SK-N-MC (cell line): ENCODE measurements at regions not wholly inside any gene's neighbourhood (a gene's known extent, or its start where the extent isn't known, plus 50 kb on each side); places are given as distances from the start of the nearest gene placed in this dataset.
A peak's percentile ranks its signal among the peaks of the same experiment; 100 is the strongest.

Experiments used
- DNase-seq: peaks from one replicate; pipeline ENCODE4 v3.0.0-alpha.2; 2011; ENCODE audit warnings: low read depth, low spot score
- H3K27ac ChIP-seq: fragments of 200-600 bp; sonication (generic); 2 replicates; pipeline ENCODE4 v1.5.1; 2016; ENCODE audit warnings: mixed run types
- H3K36me3 ChIP-seq: fragments of 200-600 bp; sonication (generic); 2 replicates; pipeline ENCODE4 v1.6.1; 2017; ENCODE audit warnings: antibody characterized with exemption, low read length, mixed read lengths; ENCODE audit not compliant: insufficient read depth
- H3K4me3 ChIP-seq: fragments of 200-600 bp; sonication (generic); 2 replicates; pipeline ENCODE4 v1.5.1; 2016
- H3K9ac ChIP-seq: fragments of 200-600 bp; sonication (generic); 2 replicates; pipeline ENCODE4 v1.8.0; 2017; ENCODE audit warnings: mixed run types, mixed read lengths; ENCODE audit not compliant: insufficient read length
- H3K9me3 ChIP-seq: fragments of 200-600 bp; sonication (generic); 2 replicates; pipeline ENCODE4 v1.6.1; 2017; ENCODE audit warnings: low read depth, mild to moderate bottlenecking, antibody characterized with exemption, low read length, moderate library complexity, mixed read lengths
- EZH2 ChIP-seq: fragments of 200-600 bp; sonication (generic); IDR thresholded peaks from one replicate; pipeline ENCODE4 v1.6.1; 2017; ENCODE audit warnings: antibody characterized with exemption
- FOXP2 ChIP-seq: optimal IDR thresholded peaks from 2 replicates; pipeline ENCODE3; 2011; ENCODE audit warnings: mild to moderate bottlenecking, moderate library complexity; ENCODE audit not compliant: insufficient read depth; ENCODE audit errors: extremely low read length, control extremely low read depth
- POLR2AphosphoS5 ChIP-seq: IDR thresholded peaks from 2 replicates; pipeline ENCODE4 v1.6.1; 2012; ENCODE audit warnings: mild to moderate bottlenecking, low read depth, low read length, borderline replicate concordance

DNA sequence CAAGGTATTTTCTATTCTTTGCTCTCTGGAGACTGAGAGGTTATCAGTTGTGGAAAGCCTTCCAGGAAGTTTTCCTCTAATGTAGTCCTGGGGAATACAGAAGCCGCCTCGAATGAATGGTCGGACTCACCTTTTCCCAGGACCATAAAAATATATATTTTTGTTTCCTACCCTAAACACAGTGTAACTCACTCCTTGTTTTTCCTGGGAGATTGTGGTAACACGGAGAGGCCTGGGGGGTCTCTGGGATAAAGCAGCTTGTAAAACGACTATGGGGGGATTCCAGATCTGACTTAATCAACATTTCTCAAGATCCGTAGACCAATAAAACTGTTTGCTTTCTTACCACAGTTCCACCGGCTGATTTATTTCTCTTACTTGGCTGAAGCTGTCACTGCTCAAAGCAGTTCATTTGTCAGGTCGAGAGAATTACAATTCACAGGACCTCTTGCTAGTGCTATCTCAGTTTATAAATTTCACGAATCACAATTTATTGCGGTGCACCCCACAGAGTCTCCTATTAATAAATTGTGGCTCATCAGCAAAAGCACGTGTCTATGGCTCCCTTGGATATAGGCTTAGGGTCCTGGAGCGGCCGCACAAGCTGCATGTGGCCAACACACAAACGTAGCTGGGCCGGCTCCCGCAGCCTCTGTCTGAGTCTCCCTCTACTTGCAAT lies 176.3 kb upstream of the BMPER start:
- DNase-seq, result no peak
- H3K27ac ChIP-seq, result peak overlapping the region; percentile 17; the same call in 1 of the 2 replicates
- no peaks in the 10 kb centered on the region for H3K9me3 ChIP-seq
- TF ChIP-seq FOXP2 (no peak), POLR2AphosphoS5 (no peak), EZH2 (no peak)
- H3K36me3 ChIP-seq, result no peaks in the 10 kb centered on the region
- H3K4me3 ChIP-seq, result peak overlapping the region; percentile 28; the same call in 1 of the 2 replicates
- H3K9ac ChIP-seq, result no peak overlapping the region

GRCh38 chr7:33729726-33730125 lies 175.6 kb upstream of the BMPER start:
- TF ChIP-seq POLR2AphosphoS5 (no peak), EZH2 (no peak), FOXP2 (no peak)
- H3K36me3 ChIP-seq, result no peaks in the 10 kb centered on the region
- no peak overlapping the region for H3K4me3 ChIP-seq
- DNase-seq, result no peak
- H3K9ac ChIP-seq, result no peak overlapping the region
- no peaks in the 10 kb centered on the region for H3K9me3 ChIP-seq
- H3K27ac ChIP-seq, result peak overlapping the region; percentile 17; the same call in 1 of the 2 replicates

DNA sequence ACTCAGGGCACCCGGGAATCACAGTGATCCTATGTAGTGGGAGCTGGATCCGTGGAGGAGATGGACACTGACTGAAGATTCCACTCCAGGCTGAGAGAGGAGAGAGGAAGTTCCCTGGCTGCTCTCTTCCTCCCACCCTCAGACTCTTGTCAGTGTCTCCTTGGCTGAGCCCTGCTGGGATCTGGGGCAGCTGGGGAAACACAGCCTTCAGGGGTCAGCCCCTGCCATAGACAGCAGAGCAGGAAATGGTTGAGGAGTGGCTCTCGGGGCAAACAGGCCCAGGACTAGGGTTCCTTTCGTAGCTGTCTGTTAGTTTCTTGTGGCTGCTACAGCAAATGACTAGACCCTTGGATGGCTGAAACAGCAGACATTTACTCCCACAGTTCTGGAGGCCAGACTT lies 174.4 kb upstream of the BMPER start:
- no peak overlapping the region for H3K9ac ChIP-seq
- H3K9me3 ChIP-seq, result no peaks in the 10 kb centered on the region
- TF ChIP-seq POLR2AphosphoS5, result no peak
- no peak for TF ChIP-seq FOXP2
- TF ChIP-seq EZH2, result no peak
- H3K27ac ChIP-seq, result no peak overlapping the region
- no peak overlapping the region for H3K4me3 ChIP-seq
- no peaks in the 10 kb centered on the region for H3K36me3 ChIP-seq
- no peak for DNase-seq

DNA sequence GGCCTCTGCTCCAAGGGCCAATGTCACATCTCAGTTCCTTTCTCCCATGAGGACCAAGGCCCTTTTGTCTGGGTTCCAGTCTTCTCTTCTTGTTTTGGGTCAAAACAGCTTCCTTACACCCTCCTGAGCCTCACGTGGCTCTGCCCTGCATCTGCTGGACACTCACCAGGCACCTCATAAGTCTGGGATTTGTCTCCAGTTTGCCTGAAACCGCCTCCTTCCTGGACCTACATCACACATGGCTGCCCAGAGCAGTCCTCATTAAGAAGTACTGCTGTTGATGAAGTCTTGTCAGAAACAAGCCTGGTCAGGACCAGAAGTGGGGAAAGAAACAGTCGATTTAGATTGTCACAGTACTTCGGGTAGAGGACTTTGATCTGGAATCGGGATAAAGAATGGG lies 173.4 kb upstream of the BMPER start:
- H3K36me3 ChIP-seq, result no peaks in the 10 kb centered on the region
- no peak for DNase-seq
- TF ChIP-seq EZH2 (no peak), POLR2AphosphoS5 (no peak), FOXP2 (no peak)

GRCh38 chr7:33732462-33732861 lies 172.9 kb upstream of the BMPER start:
- H3K36me3 ChIP-seq, result no peaks in the 10 kb centered on the region

More for the DNA sequence above, 173.4 kb upstream of the BMPER start:
- Histone ChIP-seq H3K27ac (no peak overlapping the region), H3K9ac (no peak overlapping the region), H3K9me3 (no peaks in the 10 kb centered on the region), H3K4me3 (no peak overlapping the region)

GRCh38 chr7:33733870-33734650 lies 171.3 kb upstream of the BMPER start:
- Histone ChIP-seq H3K9ac (no peak overlapping the region), H3K36me3 (no peaks in the 10 kb centered on the region), H3K4me3 (no peak overlapping the region), H3K27ac (no peak overlapping the region), H3K9me3 (no peaks in the 10 kb centered on the region)
- DNase-seq, result no peak
- TF ChIP-seq FOXP2 (no peak), EZH2 (no peak), POLR2AphosphoS5 (no peak)

More at GRCh38 chr7:33732462-33732861, 172.9 kb upstream of the BMPER start:
- H3K9me3 ChIP-seq, result no peaks in the 10 kb centered on the region
- no peak overlapping the region for H3K9ac ChIP-seq
- H3K4me3 ChIP-seq, result no peak overlapping the region
- DNase-seq, result no peak
- TF ChIP-seq FOXP2, result no peak
- no peak for TF ChIP-seq EZH2
- TF ChIP-seq POLR2AphosphoS5, result no peak
- H3K27ac ChIP-seq, result no peak overlapping the region

DNA sequence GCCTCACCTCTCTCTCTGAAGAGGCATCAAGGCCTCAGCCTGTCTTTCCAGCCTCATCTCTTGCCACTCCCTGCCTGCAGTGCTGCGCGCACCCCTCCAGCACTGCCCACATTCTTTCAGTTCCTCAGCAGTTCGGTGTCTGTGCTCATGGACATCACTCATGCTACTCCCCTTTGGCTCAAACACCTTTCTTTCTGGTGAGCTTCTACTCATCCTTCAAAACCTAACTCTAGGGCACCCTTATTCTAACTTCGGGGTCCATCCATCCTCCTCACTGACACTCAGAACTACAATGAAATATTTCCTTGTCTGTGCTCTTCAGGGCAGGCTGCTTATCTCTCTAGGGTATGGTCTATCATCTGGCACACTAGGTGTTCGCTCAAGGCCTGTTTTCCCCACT lies 169.9 kb upstream of the BMPER start:
- Histone ChIP-seq H3K36me3 (no peaks in the 10 kb centered on the region), H3K27ac (no peak overlapping the region), H3K9me3 (no peaks in the 10 kb centered on the region), H3K4me3 (no peak overlapping the region), H3K9ac (no peak overlapping the region)
- TF ChIP-seq POLR2AphosphoS5 (no peak), FOXP2 (no peak), EZH2 (no peak)
- no peak for DNase-seq

DNA sequence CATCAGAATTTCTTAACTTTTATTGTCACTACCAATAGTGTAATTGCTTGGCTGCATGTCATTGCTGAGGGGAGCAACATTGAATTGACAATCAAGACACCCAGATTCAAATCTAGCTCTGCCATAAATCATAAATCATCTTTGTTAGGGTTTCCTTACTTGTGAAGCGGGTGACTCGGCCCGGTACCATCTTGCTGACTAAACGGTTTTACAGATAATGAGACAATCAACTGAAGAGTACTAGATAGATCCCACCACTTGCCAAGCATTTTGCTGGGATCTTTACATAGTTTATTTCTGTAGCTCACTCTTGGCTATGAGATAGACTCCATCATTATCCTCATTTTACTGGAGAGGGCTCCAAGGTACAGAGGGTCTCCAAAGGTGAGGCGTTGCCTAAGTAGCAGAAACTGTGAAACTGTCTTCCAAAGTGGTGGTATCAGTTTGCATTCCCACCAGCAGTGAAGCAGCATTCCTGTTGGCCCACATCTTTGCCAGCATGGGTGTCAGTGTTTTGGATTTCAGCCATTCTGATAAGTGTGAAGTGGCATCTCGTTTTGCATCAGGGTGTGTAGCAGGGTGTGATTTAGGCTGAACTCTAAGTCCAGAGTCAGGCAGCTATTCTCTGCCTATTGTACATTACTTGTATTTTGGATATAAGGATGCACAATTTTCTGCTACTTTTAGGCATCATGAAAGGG lies 168.7 kb upstream of the BMPER start:
- Histone ChIP-seq H3K9me3 (no peaks in the 10 kb centered on the region), H3K4me3 (no peak overlapping the region), H3K9ac (no peak overlapping the region), H3K36me3 (no peaks in the 10 kb centered on the region), H3K27ac (no peak overlapping the region)
- DNase-seq, result no peak
- no peak for TF ChIP-seq FOXP2
- no peak for TF ChIP-seq POLR2AphosphoS5
- TF ChIP-seq EZH2, result no peak

DNA sequence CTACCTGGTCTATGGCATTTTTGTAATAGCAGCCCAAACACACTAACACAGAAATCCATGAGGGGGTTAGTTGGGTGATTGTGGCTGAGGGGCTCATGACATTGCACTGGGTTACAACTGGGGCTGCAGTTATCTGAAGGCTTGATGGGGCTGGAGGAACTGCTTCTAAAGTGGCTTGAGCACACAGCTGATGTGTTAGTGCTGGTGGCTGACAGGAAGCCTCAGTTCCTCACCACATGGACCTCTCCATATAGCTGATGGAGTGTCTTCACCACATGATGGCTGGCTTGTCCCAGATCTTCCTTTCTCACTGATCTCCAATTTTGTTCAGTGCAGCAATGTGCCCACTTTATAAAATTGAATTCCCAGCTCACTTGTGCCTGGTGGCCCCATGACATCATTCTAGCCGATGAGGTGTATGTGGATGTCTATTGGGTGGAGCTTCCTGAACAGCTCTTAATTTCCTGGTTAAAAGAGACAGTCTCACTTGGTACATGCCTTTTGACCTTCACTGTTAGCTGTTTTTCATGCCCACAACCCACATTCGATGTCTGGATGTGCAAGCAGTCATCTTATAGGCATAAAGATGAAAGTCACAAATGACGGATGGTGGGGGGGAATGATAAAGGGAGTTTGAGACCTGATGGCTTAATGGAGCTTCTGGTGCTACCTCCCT lies 166.9 kb upstream of the BMPER start:
- DNase-seq, result no peak
- H3K36me3 ChIP-seq, result no peaks in the 10 kb centered on the region
- TF ChIP-seq EZH2 (no peak), POLR2AphosphoS5 (no peak), FOXP2 (no peak)
- H3K9ac ChIP-seq, result no peak overlapping the region
- H3K27ac ChIP-seq, result no peak overlapping the region
- H3K9me3 ChIP-seq, result no peaks in the 10 kb centered on the region
- no peak overlapping the region for H3K4me3 ChIP-seq
